ENCODE measurements at regions not wholly inside any gene's neighbourhood (a gene's known extent, or its start where the extent isn't known, plus 50 kb on each side); places are given as distances from the start of the nearest gene placed in this dataset.

DNA sequence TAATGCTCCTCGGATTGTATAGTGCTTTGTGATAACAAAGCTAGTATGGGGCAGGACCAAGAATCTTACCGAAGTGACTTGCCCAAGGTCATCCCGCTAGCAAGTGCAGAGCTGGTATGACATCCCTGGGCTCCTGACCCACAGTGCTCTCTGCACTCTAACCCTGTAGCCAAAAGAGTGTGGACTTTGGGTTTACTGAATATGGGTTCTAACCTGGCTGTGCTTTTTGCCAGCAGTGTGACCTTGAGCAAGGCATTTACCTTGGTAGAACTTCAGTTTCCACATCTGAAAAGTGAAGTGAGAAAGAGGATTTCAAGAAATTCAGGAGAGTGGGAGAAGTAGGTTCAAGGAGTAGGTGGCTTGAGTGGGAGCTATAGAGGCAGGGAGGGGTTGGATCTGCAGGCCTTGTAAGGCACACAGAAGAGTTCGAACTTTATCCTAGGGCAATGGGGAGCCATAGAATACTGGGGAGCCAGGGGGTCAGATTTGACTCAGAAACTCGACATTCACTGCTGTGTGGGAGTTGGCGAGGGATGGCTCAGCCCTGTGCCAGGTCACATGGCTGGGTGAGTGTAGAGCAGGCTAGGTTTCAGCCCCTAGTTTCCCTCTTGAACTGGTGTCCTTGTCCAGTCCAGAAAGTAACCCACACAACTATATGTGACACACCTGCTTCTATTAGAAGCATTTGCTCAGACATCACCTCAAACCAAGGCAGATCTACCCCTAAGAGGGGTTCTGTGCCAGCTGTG, 91.9 kb downstream of the RPLP1 start:
- intact Hi-C loops (cut with DNase I; ENCODE audit: low total_unique reads) = no loop called here
- Histone ChIP-seq H3K9me3 (no peaks in the 10 kb centered on the region), H3K27me3 (no peaks in the 10 kb centered on the region), H3K4me1 (peaks cover 0 to 10% (median 1%) of the 10 kb centered on the region in 4 donors), H3K4me3 (no peak overlapping the region), H3K36me3 (no peaks in the 10 kb centered on the region), H3K27ac (no peak overlapping the region)
- no peak for TF ChIP-seq CTCF (IDR thresholded peaks at IDR 0.05)
- DNase-seq = no peak

DNA sequence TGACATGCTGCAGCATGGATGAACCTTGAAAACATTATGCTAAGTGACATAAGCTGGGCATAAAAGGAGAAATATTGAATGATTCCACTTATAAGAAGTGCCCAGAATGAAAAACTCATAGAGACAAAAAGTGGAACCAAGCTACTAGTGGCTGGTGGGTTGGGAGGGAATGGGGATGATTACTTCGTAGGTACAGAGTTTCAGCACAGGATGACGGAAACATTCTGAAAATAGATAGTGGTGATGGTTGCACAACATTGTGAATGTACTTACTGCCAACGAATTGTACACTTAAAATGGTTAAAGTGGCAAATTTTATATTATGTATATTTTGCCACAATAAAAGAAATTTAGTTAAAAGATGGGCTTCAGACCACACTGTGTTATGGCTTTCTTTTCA, 93.6 kb downstream of the RPLP1 start:
- Histone ChIP-seq H3K27ac (no peak overlapping the region), H3K27me3 (no peaks in the 10 kb centered on the region), H3K4me1 (peaks cover 0 to 21% (median 3%) of the 10 kb centered on the region in 4 donors), H3K36me3 (no peaks in the 10 kb centered on the region), H3K9me3 (no peaks in the 10 kb centered on the region), H3K4me3 (no peak overlapping the region)
- intact Hi-C loops (cut with DNase I; ENCODE audit: low total_unique reads) = no loop called here
- no peak for DNase-seq
- TF ChIP-seq CTCF (IDR thresholded peaks at IDR 0.05) = no peak

GRCh38 chr15:69548395-69549180, 96.0 kb downstream of the RPLP1 start:
- no peak for TF ChIP-seq CTCF (IDR thresholded peaks at IDR 0.05)
- intact Hi-C loops (cut with DNase I; ENCODE audit: low total_unique reads) = no loop called here
- peaks cover 0 to 21% (median 3%) of the 10 kb centered on the region in 4 donors for H3K4me1 ChIP-seq
- no peaks in the 10 kb centered on the region for H3K27me3 ChIP-seq
- no peaks in the 10 kb centered on the region for H3K36me3 ChIP-seq
- no peak overlapping the region for H3K27ac ChIP-seq
- no peak overlapping the region for H3K4me3 ChIP-seq
- no peak for DNase-seq
- H3K9me3 ChIP-seq = peaks cover 0 to 13% (median 11%) of the 10 kb centered on the region in 3 donors

- Histone ChIP-seq H3K4me3 (no peak overlapping the region), H3K27me3 (no peaks in the 10 kb centered on the region), H3K9me3 (peaks cover 0 to 13% (median 11%) of the 10 kb centered on the region in 3 donors), H3K4me1 (peaks cover 0 to 21% (median 3%) of the 10 kb centered on the region in 4 donors), H3K27ac (no peak overlapping the region), H3K36me3 (no peaks in the 10 kb centered on the region)
- DNase-seq = no peak
- TF ChIP-seq CTCF (IDR thresholded peaks at IDR 0.05) = no peak
- intact Hi-C loops (cut with DNase I; ENCODE audit: low total_unique reads) = no loop called here
These were observed 98.9 kb downstream of the RPLP1 start for GRCh38 chr15:69551391-69552056.

DNA sequence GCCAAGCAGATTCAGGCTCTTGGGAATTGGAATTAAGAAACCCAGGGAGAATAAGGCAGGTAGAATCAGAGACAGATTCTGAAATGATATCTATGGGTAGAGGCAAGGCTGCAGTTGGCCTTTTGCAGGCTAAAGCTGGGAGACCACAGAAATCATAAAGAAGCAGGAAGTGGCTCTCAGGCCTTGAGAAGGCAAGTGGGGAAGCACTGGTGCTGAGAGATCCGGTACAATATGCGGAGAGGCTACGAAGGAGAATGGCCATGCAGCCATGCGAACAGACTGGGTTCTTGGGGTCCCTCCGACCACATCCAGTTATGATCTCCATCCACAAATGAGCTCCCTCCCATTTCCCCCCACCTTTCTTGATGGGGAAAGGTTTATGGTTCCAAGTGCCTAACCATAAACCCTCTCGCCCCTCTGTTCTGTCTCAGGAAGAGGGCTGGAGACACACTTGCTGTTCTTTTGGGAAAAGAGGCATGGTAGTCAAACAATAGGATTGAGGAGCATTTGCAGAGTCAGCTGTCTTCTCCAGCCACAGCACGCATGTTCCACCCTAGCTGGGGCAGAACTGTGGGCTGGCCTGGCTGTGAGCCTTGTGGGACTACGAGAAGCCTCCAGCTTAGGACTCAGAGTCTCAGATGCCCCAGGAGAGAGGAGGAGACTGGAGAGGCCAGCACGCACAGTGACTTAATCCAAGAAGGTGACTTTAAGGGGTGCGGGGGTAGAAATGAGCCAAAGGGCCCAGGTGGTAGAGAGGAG, 99.6 kb downstream of the RPLP1 start:
- intact Hi-C loops (cut with DNase I; ENCODE audit: low total_unique reads) = no loop called here
- Histone ChIP-seq H3K4me3 (no peak overlapping the region), H3K27ac (no peak overlapping the region), H3K9me3 (peaks cover 0 to 13% (median 11%) of the 10 kb centered on the region in 3 donors), H3K36me3 (no peaks in the 10 kb centered on the region), H3K4me1 (peaks cover 0 to 28% (median 3%) of the 10 kb centered on the region in 4 donors), H3K27me3 (no peaks in the 10 kb centered on the region)
- DNase-seq = no peak
- no peak for TF ChIP-seq CTCF (IDR thresholded peaks at IDR 0.05)
